HG03159 (cell line): ENCODE measurements at regions not wholly inside any gene's neighbourhood (a gene's known extent, or its start where the extent isn't known, plus 50 kb on each side); places are given as distances from the start of the nearest gene placed in this dataset.

Experiments
- ATAC-seq: cut with Tn5 transposase; IDR thresholded peaks from one replicate; pipeline ENCODE4 v1.9.1; 2021; ENCODE audit warnings: mild to moderate bottlenecking, moderate library complexity; ENCODE audit not compliant: unreplicated experiment

DNA sequence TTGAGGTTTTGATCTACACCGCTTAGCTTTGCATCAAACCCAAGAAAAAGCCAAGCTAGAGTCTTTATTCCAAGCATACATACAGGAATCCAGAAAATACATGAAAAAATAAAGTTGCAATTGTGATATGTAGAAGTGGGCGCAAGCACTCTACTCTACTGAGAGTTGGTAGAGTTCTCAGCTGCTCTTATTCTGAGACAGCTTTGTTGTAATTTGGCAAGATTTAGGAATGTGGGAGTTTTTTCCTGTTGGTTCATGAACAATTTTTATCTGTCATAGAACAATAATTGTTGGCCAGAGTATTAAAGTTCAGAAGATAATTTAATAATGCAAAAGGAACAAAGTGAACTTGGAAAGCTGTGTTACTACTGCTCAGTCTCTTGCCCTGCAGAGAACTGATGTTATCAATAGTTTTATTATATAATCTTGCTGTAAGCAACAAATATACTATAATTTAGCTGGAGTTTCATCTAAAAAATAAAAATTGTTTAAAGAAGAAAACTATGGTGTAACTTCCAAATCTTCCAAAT lies 302.0 kb upstream of the RND3 start:
- ATAC-seq, result no peak

DNA sequence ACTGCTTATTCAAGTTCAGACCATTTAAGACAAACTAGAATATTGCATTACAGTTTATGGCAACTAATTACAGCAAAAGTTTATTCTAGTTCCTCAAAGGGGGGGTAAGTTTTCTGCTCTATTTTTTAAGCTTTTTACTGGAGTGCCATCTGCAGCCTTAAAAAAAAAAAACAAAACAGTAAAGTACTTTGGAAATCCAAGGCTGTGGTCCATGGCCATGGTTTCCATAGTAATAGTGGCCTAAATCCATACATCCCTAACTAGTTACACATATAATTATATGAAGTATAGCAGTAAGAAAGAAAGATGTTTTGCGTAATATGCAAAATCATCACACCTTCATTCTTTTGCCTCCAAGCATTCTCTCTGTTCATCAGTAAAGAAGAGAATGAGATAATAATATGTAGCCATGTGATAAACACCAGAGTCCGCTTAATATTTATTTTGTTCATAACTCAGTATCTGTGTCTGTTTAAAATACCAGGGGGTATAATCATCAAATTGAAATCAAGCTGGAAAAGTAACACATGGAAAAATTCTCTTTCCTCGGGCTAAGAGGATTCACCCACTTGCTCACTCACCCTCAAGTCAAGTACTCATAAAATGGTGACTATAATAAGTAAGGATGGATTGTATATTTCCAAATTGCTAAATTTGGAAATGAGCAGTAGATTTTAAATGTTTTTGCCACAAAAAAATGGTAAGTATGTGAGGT lies 301.1 kb upstream of the RND3 start:
- ATAC-seq, result no peak

DNA sequence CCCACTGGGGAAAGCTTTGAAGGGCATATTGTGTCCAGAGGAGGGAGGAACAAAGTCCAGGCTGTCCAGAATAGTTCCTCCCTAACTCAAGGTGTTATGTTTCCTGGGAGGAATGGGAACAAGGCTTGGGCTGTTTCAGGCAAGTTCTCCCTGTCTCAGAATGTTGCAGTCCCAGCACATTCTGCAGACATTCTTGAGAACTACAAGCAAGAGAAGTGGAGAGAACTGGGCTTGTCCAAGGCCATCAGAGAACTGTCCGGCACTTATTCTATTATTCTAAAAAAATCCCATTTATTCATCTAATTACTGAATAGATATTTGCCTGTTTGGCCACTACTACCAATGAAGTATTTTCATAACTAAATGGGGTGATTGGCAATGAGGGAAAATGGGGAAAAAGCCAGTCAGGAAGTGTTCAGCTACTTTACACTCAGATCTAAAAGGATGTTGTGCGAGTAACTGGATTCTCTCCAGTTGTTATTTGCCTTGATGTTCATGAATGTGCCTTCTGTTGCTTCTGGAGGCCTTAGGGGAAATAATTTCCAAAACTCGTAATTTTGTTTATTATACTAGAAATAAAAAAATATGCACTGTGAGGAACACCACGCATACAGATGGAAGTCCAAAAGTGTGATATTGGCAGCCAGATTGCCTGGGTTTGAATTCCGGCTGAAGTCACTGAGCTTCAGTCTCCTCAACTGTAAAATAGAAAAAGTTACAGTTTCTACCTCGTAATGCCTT lies 300.1 kb upstream of the RND3 start:
- no peak for ATAC-seq

DNA sequence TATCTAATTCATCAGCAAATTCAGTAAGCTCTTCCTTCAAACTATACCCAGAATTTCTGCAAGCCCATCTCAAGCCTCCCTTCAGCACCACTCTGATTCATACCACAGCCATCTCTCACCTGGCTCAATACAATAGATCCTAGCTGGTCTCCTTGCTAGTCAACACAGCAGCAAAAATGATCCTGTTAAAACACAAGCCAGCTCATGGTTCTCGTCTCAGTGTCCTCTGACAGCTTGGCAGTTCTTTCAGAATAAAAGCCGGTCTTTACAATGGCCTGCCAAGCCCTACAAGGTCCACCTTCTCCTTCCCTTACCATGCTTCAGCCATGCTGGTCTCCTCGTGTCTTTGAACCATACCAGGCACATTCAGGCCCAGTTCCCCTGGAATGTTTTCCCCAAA lies 296.9 kb upstream of the RND3 start:
- ATAC-seq, result no peak

DNA sequence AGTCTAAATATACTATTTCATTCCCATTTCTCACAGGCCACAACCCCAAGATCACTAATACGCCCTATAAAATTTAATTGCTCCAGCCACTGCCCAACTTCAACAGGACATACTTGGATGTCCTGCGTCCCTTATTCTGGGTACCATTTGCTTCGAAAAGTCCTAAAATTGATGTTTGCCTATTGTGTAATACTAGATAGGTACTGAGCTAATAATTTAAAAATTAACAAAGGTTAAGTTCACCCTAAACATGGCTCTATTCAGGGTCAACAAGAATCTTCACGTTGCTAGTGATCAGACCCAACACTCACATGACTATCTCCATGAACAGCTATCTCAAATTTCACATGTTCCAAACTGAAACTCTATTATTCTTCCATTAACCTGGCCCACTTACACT lies 296.4 kb upstream of the RND3 start:
- ATAC-seq, result no peak

DNA sequence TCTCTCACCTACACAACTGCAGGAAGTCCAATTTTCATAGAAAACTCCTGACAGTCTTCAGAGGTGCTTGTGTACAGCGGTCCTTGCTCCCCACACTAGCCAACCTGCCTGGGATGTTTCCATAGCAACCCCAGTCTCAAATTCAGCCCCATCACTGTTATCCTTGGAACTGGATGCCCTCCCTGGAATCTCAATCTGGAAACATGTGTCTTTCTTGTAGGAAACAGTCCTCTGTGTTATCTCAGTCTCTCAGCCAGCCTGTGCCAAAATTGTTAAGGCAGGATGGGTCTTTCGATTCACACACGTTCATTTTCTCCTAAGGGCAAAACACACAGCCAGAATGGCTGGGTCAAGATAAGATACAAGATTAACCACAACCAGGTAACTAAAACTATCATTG lies 295.5 kb upstream of the RND3 start:
- ATAC-seq, result no peak

DNA sequence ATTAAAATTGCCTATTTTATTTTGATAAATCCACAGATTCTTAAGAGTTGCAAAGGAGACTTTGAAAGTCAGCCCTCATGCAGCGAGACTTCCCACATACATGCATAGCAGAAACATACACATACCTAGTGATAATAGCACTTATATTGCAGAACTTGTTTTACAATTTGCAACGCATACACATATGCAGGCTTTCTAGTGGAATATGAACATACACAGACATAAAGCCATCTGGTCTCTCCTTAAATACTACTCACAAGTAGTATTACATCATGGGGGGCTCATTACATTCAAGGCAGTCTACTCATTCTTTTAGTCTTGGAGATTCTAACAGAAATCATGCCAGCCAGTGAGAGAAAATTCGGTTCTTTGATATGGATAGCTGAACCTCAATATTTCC lies 295.1 kb upstream of the RND3 start:
- ATAC-seq, result no peak

DNA sequence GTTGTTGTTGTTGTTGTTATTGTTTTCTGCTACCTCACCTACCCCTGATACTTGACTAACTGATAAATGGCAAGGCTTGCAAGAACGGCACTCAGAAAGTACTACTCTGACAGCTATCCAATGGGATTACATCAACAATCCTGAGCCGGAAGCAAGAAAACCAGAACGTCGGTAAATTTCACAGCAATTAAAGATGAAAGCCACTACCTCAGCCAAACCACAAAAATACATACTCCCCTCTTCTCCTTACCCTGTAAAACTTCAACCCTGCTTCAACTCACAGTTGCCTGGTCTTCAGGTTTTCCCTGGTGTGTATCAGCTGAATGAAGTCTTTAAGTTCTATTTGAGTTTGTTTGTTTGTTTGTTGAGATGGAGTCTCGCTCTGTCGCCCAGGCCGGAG lies 293.7 kb upstream of the RND3 start:
- ATAC-seq, result no peak

DNA sequence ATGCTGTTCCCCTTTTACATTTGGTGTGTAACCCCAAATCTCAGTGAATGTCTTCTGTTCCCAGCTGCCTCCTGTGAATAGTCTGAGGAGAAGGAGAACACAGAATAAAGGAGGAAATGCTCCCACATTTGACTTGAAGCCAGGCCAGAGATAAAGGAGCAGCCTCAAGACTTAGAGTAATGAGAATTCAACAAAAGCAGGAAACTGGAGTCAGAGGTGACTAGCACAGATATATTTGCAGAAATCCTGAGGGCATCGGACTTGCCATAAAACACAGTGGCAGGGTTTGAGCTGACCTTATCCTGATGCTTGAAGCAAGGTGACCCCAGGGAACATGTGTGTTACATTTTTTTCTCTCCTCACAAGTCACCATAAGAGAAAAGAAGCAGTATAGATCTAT lies 291.4 kb upstream of the RND3 start:
- ATAC-seq, result no peak

DNA sequence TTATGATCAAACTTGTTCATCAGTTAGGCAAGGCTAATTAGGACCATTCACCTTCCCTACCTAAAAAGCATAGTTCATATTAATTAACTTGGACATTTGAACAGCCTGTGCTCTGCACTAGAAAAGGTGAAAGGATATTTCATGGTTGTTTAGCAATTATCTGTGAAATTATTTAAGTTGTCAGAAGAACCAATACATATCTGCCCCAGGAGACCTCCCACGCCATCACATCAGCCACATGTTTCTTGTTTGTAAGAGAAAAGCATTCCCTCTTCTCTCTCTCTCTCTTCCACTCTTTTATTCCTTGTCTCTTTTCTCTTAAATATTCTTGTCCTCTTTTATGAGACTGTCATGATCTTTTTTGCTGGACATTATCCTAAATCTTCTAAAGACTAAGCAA lies 282.0 kb upstream of the RND3 start:
- no peak for ATAC-seq

DNA sequence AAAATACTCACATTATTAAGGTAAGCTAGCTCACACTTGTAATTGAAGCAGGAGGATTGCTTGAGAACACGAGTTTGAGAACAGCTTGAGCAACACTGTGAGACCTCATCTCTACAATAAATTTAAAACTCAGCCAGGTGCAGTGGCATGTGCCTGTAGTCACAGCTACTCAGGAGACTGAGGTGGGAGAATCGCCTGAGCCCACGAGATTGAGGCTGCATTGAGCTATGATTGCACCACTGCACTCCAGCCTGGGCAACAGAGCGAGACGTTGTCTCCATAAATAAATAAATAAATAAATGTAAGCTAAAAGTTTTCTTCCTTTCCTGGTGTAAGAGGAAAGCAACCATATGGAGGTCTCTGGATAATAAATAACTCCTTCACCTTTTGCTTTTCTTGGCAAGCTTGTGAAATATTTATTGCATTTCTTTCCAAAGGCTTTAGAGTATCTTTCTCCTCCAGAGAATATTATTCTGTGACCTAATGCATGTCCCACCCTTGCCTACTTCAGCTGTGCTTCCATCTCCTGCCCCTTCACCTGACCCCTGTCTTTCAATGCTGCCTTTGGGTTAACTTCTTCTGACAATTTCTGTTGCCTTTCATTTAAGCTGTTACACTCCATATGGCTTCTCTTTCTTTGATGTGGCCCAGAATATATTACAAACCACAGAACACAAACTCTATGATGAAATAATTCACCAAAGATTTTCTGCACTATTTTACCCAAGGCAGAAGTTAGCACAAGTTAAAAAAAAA lies 280.7 kb upstream of the RND3 start:
- ATAC-seq, result no peak

DNA sequence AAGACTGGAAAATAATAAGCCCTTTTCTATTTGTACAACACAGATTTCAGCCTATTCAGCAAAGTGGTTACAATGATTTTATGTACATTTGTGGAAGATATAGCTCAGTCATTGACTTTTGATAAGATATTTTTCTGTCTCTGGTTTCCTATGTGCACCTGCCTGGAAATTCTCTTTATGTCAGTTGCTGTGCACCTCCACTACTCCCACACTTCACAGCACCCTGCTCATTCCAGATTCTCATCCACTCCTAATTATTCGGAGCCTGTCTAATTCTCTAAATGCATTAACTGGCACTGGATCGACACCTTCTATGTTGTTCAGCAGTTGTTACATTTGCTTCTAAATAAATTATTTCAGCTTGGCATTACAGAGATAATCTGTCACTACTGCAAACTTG lies 275.1 kb upstream of the RND3 start:
- no peak for ATAC-seq

DNA sequence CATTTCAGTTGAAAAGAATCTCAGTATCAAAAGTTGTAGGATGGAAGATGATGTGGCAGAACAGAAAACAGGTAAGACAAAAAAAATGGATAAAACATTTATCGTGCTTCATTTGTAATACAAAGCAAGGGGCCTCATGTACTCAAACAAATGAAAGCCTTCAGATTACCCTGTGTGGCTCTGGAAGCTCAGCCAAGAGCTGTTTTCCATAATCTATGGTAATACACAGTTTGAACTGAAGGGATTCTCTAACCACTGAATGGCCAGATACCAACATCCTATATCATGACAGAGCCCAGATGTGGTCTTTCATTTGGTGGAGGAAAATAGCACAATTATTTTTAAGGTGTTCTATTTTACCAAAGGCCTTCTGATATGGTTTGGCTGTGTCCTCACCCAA lies 272.1 kb upstream of the RND3 start:
- no peak for ATAC-seq

DNA sequence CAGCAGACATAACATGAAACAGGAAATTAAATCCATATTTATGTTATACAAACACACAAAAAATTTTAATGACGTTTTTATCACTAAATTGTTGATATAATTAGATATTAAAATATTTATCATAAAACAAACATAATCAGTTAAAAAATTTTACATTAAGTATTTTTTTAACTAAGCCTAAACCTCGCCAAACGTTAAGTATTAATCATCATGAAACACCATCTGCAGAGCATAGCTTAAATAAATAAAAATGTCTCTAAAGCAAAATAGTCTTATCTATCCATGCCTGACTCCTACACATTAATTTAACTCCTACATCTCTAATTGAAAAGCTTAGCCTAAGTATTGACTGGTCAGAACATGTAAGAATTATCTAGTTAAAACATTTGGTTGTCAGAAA lies 271.6 kb upstream of the RND3 start:
- no peak for ATAC-seq

DNA sequence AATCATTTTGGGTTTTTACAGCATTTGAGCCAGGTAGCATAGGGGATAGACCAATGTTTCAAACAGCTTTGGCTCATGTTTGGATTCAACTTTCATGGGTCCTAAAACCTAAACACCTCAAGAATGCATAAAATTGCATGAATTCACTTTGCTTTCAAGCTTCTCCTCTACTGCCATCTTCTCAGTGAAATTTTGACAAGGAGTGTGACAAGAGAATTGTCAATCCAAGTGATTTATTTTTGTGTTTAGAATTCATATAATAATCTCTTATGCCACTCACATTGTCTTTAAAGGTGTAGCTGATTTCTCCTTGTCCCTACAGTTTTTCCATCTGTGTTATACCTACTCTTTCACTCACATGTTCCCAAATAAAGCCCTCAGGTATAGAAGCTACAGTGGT lies 264.8 kb upstream of the RND3 start:
- no peak for ATAC-seq

DNA sequence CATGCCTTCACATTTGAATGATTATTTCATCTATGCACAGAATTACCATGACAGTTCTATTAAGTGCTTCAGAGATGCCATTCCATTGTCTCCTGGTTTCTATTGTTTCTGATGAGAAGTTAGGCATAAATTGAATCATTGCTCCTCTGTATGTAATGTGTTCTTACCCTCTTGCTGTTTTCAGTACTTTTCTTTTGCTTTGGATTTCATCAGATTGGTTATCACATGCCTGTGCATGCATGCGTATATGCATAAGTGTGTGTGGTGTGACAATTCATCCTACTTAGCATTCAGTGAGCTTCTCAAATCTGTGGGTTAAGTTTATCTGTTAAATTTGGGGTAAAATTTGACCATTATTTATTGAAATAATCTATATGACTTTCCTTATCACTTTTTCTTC lies 263.3 kb upstream of the RND3 start:
- ATAC-seq, result no peak

DNA sequence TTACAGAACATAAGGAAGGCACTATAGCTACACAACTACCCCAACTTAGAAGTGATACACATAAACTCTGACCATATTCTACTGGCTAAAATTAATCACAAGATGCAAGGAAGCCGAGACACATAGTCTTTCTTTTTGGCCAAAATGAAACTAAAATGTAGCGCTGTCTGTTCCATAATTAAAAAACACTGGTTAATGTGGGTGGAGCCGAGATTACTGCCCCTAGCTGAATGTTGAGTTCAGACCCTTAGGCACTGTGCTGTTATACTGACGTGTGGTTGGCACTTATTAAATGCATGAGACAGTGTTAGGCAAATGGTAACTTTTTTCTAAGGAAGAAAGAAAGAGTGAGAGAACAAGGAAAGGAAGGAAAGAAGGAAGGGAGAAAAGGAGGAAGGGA lies 254.6 kb upstream of the RND3 start:
- ATAC-seq, result no peak

DNA sequence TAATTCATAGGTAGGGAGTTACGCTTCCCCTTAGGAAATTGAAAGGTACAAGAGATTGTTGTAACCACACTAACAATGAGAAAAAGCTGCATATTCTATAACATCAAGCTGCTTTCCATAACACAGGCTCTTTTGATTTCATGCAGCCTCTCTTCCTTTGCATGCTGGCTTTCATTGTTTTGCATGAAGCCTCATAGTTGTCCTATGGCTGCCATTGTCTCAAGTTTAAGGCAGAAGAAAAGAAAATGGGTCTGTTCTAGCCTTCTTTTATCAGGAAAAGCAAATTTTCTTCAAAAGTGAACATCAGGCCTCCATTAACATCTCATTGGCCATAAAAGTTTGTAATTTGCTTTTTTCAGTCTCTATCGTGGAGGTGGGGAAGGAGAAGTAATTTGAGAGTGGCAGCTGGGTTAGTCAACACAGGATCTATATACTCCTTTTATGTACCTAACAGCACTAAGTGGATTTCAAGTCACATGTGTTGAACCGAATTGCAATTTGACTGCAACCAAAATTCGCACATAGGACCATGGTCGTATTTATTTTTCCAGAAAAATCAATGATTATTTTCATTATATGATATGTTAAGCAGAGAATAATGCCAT lies 248.5 kb upstream of the RND3 start:
- ATAC-seq, result no peak

DNA sequence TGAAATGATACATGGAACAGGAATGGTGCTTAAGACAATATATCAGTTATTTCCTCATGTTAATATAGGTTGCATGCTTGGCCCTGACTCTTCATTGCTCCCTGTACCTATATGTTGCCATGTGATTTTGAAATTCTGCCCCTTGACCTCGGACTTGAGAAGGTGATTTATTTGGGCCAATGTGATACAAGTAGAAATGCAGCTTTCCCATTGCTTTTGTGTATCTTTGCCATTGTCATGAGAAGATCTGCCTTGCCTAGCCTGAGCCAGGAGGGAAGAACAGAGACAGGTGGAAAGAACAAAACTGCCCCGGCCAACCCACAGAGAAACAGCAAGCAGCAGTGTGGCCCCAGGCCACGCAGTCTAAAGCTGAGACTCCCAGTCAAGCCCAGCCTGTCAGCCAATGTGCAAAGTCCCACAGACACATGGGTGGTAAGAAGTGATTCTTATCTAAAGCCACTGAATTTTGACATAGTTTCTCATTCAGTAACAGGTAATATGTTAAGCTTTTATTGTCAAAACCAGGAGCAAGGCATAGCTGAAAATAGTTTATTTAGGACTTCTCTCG lies 245.7 kb upstream of the RND3 start:
- ATAC-seq, result no peak

DNA sequence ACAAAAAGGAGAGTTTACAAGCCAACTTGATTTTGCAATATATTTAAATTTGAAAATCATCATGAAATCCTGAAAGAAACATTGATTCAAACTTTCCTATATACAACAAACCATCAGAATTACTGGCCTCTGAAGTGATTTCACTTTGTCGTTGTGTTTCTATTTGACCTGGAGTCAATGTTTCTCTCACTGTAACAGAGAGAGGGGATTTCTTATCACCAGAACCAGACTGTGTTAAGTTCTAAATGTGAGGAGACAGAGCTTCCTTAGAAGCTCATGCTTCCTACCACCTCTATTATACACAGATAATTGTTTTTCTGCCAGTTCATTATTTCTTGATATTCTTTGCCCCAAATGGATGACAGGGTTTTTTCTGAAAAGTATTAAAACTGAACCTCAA lies 245.0 kb upstream of the RND3 start:
- no peak for ATAC-seq

DNA sequence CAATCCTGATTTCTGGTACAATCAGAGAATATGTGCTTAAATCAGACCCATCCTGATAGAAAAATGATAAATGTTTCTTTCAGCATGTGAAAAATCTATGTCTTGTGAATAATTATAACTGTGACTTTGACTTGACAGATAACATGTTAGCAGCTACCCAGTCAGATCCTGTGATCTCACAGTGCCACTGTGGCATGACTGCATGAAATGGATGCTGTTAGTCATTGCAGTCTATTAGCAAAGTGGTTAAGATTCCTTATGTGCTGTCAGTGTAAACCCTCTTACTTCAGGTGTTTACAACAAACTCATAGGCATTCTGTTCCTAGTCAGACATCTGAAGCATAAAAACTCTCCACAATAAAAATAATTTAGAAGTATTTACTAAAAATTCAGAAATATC lies 244.6 kb upstream of the RND3 start:
- peak; percentile 41 for ATAC-seq
